Esophagus squamous epithelium (tissue), 4 donors: ENCODE measurements at regions not wholly inside any gene's neighbourhood (a gene's known extent, or its start where the extent isn't known, plus 50 kb on each side); places are given as distances from the start of the nearest gene placed in this dataset.

ENCODE experiments used
- POLR2A ChIP-seq, 4 donors: fragments of 450-650 bp; IDR thresholded peaks; one replicate each; pipeline ENCODE4 v1.6.1; 2017; ENCODE audit warnings: antibody characterized with exemption in 4 of 4, mild to moderate bottlenecking in 4 of 4, moderate library complexity in 3 of 4
- TF ChIP-seq, protein P1 (sequence below), 6 experiments: fragments of 450-650 bp in 4 of 6; fragments of 200-600 bp in 2 of 6; sonication (generic) in 2 of 6; IDR thresholded peaks; one replicate each; pipeline ENCODE4 v1.5.1; 2016 to 2019; ENCODE audit warnings: antibody characterized with exemption in 6 of 6, mild to moderate bottlenecking in 4 of 6, moderate library complexity in 4 of 6

DNA sequence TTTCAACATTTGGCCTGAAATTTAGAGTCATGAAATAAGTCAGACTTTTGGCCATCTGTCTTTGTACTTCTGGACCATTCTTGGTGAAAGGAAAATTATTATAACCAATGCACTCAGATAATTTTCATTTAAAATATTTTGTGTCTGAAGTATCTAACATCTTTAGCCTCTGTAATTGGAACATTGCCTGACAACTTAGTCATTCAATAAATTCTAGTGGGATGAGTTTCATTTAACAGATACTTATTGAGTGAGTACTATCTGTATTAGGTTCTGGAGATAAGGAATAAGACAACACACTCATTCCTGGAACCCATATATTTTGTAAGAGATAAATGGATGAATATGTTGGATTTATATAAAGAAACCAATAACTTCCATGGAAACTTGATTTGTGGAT is 536.0 kb downstream of the BCKDHB start:
- TF ChIP-seq, protein P1, sequence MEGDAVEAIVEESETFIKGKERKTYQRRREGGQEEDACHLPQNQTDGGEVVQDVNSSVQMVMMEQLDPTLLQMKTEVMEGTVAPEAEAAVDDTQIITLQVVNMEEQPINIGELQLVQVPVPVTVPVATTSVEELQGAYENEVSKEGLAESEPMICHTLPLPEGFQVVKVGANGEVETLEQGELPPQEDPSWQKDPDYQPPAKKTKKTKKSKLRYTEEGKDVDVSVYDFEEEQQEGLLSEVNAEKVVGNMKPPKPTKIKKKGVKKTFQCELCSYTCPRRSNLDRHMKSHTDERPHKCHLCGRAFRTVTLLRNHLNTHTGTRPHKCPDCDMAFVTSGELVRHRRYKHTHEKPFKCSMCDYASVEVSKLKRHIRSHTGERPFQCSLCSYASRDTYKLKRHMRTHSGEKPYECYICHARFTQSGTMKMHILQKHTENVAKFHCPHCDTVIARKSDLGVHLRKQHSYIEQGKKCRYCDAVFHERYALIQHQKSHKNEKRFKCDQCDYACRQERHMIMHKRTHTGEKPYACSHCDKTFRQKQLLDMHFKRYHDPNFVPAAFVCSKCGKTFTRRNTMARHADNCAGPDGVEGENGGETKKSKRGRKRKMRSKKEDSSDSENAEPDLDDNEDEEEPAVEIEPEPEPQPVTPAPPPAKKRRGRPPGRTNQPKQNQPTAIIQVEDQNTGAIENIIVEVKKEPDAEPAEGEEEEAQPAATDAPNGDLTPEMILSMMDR (IDR thresholded peaks at IDR 0.05), result no peak
- no peak for TF ChIP-seq POLR2A (IDR thresholded peaks at IDR 0.05)
